HepG2 (cell line): ENCODE measurements at regions not wholly inside any gene's neighbourhood (a gene's known extent, or its start where the extent isn't known, plus 50 kb on each side); places are given as distances from the start of the nearest gene placed in this dataset.
A peak's percentile ranks its signal among the peaks of the same experiment; 100 is the strongest.

Source experiments
- CREBL2 ChIP-seq: sonication (generic); formaldehyde crosslinking; IDR thresholded peaks from 2 replicates; pipeline ENCODE4 v1.8.1; 2023; ENCODE audit warnings: missing genetic modification reagents, mild to moderate bottlenecking, borderline replicate concordance
- HES4 ChIP-seq: sonication (generic); formaldehyde crosslinking; IDR thresholded peaks from 2 replicates; pipeline ENCODE4 v1.9.0; 2021; ENCODE audit warnings: mild to moderate bottlenecking, missing genetic modification reagents, borderline replicate concordance
- JUND ChIP-seq: sonication (generic); formaldehyde crosslinking; IDR thresholded peaks from 2 replicates; pipeline ENCODE4 v1.8.0; 2022; ENCODE audit warnings: mild to moderate bottlenecking, missing genetic modification reagents
- KAT8 ChIP-seq: IDR thresholded peaks from 2 replicates; pipeline ENCODE4 v1.6.1; 2016; ENCODE audit warnings: missing genetic modification reagents, missing compliant biosample characterization
- KLF16 ChIP-seq, 2 experiments: sonication (generic) in 1 of 2; formaldehyde crosslinking in 1 of 2; IDR thresholded peaks; 2 replicates each; pipeline versions ENCODE4 v1.6.1 to v1.8.0; 2016 to 2023; ENCODE audit warnings: missing genetic modification reagents in 2 of 2, missing compliant biosample characterization in 1 of 2
- KLF6 ChIP-seq: IDR thresholded peaks from 2 replicates; pipeline ENCODE4 v1.8.0; 2016; ENCODE audit warnings: missing biosample characterization, missing genetic modification reagents
- KMT2B ChIP-seq: IDR thresholded peaks from 2 replicates; pipeline ENCODE4 v1.6.1; 2016; ENCODE audit warnings: missing genetic modification reagents, missing compliant biosample characterization
- LBX2 ChIP-seq: sonication (generic); formaldehyde crosslinking; IDR thresholded peaks from 2 replicates; pipeline ENCODE4 v1.5.0; 2020; ENCODE audit warnings: missing genetic modification reagents, mild to moderate bottlenecking, borderline replicate concordance
- MIXL1 ChIP-seq: IDR thresholded peaks from 2 replicates; pipeline ENCODE4 v1.6.1; 2016
- MYNN ChIP-seq: sonication (generic); formaldehyde crosslinking; IDR thresholded peaks from 2 replicates; pipeline ENCODE4 v1.4.0; 2020; ENCODE audit warnings: mild to moderate bottlenecking, low read depth, missing genetic modification reagents
- NBN ChIP-seq: fragments of 450-650 bp; conservative IDR thresholded peaks from 2 replicates; pipeline ENCODE4 v1.6.1; 2017
- NFE2L2 ChIP-seq: fragments of 150-350 bp; IDR thresholded peaks from 2 replicates; pipeline ENCODE4 v1.6.1; 2014; ENCODE audit warnings: low read length
- SNAI1 ChIP-seq: sonication (generic); formaldehyde crosslinking; IDR thresholded peaks from 2 replicates; pipeline ENCODE4 v1.5.0; 2020; ENCODE audit warnings: mild to moderate bottlenecking, missing genetic modification reagents, borderline replicate concordance
- SOX6 ChIP-seq, 2 experiments: fragments of 450-650 bp in 1 of 2; sonication (generic) in 1 of 2; formaldehyde crosslinking in 1 of 2; IDR thresholded peaks; 2 replicates each; pipeline versions ENCODE4 v1.4.0 to v1.6.1; 2017 to 2020; ENCODE audit warnings: antibody characterized with exemption in 1 of 2, mild to moderate bottlenecking in 1 of 2, missing genetic modification reagents in 1 of 2
- SYNCRIP ChIP-seq: fragments of 200-400 bp; formaldehyde crosslinking; IDR thresholded peaks from 2 replicates; pipeline ENCODE4 v1.6.1; 2018; ENCODE audit warnings: mild to moderate bottlenecking, low read depth, low read length; ENCODE audit not compliant: insufficient read depth
- TOE1 ChIP-seq: sonication (generic); formaldehyde crosslinking; IDR thresholded peaks from 2 replicates; pipeline ENCODE4 v1.4.0; 2020; ENCODE audit warnings: mild to moderate bottlenecking, missing genetic modification reagents
- XBP1 ChIP-seq: sonication (generic); formaldehyde crosslinking; IDR thresholded peaks from 2 replicates; pipeline ENCODE4 v1.5.0; 2020; ENCODE audit warnings: missing genetic modification reagents
- ZEB1 ChIP-seq: IDR thresholded peaks from 2 replicates; pipeline ENCODE4 v1.6.1; 2012; ENCODE audit warnings: mild to moderate bottlenecking, low read depth, inconsistent platforms; ENCODE audit not compliant: insufficient replicate concordance
- ZFX ChIP-seq: sonication (generic); formaldehyde crosslinking; IDR thresholded peaks from 2 replicates; pipeline ENCODE4 v1.4.0; 2020; ENCODE audit warnings: mild to moderate bottlenecking, low read depth, missing genetic modification reagents, moderate library complexity
- ZFYVE20 ChIP-seq: sonication (generic); formaldehyde crosslinking; IDR thresholded peaks from 2 replicates; pipeline ENCODE4 v1.8.0; 2023; ENCODE audit warnings: low read depth, mild to moderate bottlenecking, moderate library complexity, missing genetic modification reagents, borderline replicate concordance
- ZKSCAN1 ChIP-seq: fragments of 150-350 bp; IDR thresholded peaks from 2 replicates; pipeline ENCODE4 v1.6.1; 2014; ENCODE audit warnings: low read length
- ZMAT3 ChIP-seq: sonication (generic); formaldehyde crosslinking; conservative IDR thresholded peaks from 2 replicates; pipeline ENCODE4 v1.7.0; 2021; ENCODE audit warnings: missing genetic modification reagents
- ZNF3 ChIP-seq: IDR thresholded peaks from 2 replicates; pipeline ENCODE4 v1.7.0; 2017; ENCODE audit warnings: inconsistent platforms
- ZNF331 ChIP-seq: sonication (generic); formaldehyde crosslinking; IDR thresholded peaks from 2 replicates; pipeline ENCODE4 v1.4.0; 2020; ENCODE audit warnings: missing genetic modification reagents
- ZNF563 ChIP-seq: sonication (generic); formaldehyde crosslinking; IDR thresholded peaks from 2 replicates; pipeline ENCODE4 v1.8.0; 2022; ENCODE audit warnings: mild to moderate bottlenecking, moderate library complexity, missing genetic modification reagents
- ZNF772 ChIP-seq: sonication (generic); formaldehyde crosslinking; IDR thresholded peaks from 2 replicates; pipeline ENCODE4 v1.5.0; 2020; ENCODE audit warnings: mild to moderate bottlenecking, missing genetic modification reagents
- ZNF883 ChIP-seq: sonication (generic); formaldehyde crosslinking; IDR thresholded peaks from 2 replicates; pipeline ENCODE4 v1.5.1; 2020; ENCODE audit warnings: mild to moderate bottlenecking, missing genetic modification reagents; ENCODE audit errors: not compliant biosample characterization
- TF ChIP-seq, protein P1 (sequence below): fragments of 450-650 bp; IDR thresholded peaks from 2 replicates; pipeline ENCODE4 v1.6.1; 2016
- TF ChIP-seq, protein P2 (sequence below): sonication (generic); formaldehyde crosslinking; IDR thresholded peaks from 2 replicates; pipeline ENCODE4 v1.4.0; 2020; ENCODE audit warnings: missing genetic modification reagents

- no peak for TF ChIP-seq ZFYVE20 (CRISPR knock-in tag)
- no peak for TF ChIP-seq XBP1 (CRISPR knock-in tag)
- peak; percentile 74 for TF ChIP-seq KAT8 (CRISPR knock-in tag)
- TF ChIP-seq NFE2L2 = no peak
- TF ChIP-seq ZEB1 = no peak
- no peak for TF ChIP-seq CREBL2
- TF ChIP-seq ZNF772 = no peak
- no peak for TF ChIP-seq LBX2 (CRISPR knock-in tag)
- peak; percentile 86 for TF ChIP-seq ZNF331 (CRISPR knock-in tag)
- TF ChIP-seq TOE1 = peak; percentile 55; the same call in 1 of the 2 replicates
- TF ChIP-seq KLF6 (CRISPR knock-in tag) = peak; percentile 29; the same call in 1 of the 2 replicates
- peak in 1 of 2 experiments; percentile 87; a peak in 2 of 4 replicates for TF ChIP-seq KLF16 (CRISPR knock-in tag; IDR thresholded peaks at IDR 0.05)
- TF ChIP-seq ZFX (CRISPR knock-in tag) = peak; percentile 55; the same call in 1 of the 2 replicates
- TF ChIP-seq ZMAT3 = 0 out of 2 replicates have a peak, but pooled peaks have one; percentile 57
- peak; percentile 56; the same call in 1 of the 2 replicates for TF ChIP-seq ZNF3 (CRISPR knock-in tag)
- TF ChIP-seq, protein P1, sequence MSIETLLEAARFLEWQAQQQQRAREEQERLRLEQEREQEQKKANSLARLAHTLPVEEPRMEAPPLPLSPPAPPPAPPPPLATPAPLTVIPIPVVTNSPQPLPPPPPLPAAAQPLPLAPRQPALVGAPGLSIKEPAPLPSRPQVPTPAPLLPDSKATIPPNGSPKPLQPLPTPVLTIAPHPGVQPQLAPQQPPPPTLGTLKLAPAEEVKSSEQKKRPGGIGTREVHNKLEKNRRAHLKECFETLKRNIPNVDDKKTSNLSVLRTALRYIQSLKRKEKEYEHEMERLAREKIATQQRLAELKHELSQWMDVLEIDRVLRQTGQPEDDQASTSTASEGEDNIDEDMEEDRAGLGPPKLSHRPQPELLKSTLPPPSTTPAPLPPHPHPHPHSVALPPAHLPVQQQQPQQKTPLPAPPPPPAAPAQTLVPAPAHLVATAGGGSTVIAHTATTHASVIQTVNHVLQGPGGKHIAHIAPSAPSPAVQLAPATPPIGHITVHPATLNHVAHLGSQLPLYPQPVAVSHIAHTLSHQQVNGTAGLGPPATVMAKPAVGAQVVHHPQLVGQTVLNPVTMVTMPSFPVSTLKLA = no peak
- no peak for TF ChIP-seq ZKSCAN1
- peak; percentile 47; the same call in 1 of the 2 replicates for TF ChIP-seq MYNN (CRISPR knock-in tag)
- no peak for TF ChIP-seq HES4
- no peak for TF ChIP-seq SNAI1
- no peak for TF ChIP-seq ZNF883 (CRISPR knock-in tag)
- TF ChIP-seq, protein P2, sequence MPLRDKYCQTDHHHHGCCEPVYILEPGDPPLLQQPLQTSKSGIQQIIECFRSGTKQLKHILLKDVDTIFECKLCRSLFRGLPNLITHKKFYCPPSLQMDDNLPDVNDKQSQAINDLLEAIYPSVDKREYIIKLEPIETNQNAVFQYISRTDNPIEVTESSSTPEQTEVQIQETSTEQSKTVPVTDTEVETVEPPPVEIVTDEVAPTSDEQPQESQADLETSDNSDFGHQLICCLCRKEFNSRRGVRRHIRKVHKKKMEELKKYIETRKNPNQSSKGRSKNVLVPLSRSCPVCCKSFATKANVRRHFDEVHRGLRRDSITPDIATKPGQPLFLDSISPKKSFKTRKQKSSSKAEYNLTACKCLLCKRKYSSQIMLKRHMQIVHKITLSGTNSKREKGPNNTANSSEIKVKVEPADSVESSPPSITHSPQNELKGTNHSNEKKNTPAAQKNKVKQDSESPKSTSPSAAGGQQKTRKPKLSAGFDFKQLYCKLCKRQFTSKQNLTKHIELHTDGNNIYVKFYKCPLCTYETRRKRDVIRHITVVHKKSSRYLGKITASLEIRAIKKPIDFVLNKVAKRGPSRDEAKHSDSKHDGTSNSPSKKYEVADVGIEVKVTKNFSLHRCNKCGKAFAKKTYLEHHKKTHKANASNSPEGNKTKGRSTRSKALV = 0 out of 2 replicates have a peak, but pooled peaks have one; percentile 39
- peak; percentile 55; the same call in 1 of the 2 replicates for TF ChIP-seq KMT2B
- TF ChIP-seq ZNF563 (CRISPR knock-in tag) = no peak
- TF ChIP-seq NBN = no peak
- TF ChIP-seq SYNCRIP = no peak
- peak; percentile 66 for TF ChIP-seq MIXL1 (CRISPR knock-in tag)
- TF ChIP-seq SOX6 (IDR thresholded peaks at IDR 0.05) = no peak
- TF ChIP-seq SOX6 (CRISPR knock-in tag; IDR thresholded peaks at IDR 0.05) = peak; percentile 37; the same call in 1 of the 2 replicates
- TF ChIP-seq JUND (CRISPR knock-in tag) = no peak
Measured at GRCh38 chr6:157756708-157757429, 66.2 kb upstream of the SNX9 start (continued).
